PC-3 (cell line): ENCODE measurements at regions not wholly inside any gene's neighbourhood (a gene's known extent, or its start where the extent isn't known, plus 50 kb on each side); places are given as distances from the start of the nearest gene placed in this dataset.

Source experiments
- ATAC-seq: fragments of 200-7000 bp; cut with Tn5 transposase; 2 replicates; pipeline ENCODE4 v1.9.1; 2020; ENCODE audit warnings: mild to moderate bottlenecking, moderate library complexity
- BruUV-seq: library from RNA; stranded (reverse); fragments of 400-500 nt; replicated peaks from 2 replicates; lab custom pipeline; 2021; lab: Mats Ljungman, UMichigan
- CTCF ChIA-PET: fragments of 300-600 bp; sonication (Branson Sonifier 250); formaldehyde crosslinking; loops from one replicate; lab custom pipeline; 2022; ENCODE audit warnings: antibody characterized with exemption; lab: Charles Lee
- POLR2A ChIA-PET: fragments of 300-600 bp; sonication (Branson Sonifier 250); formaldehyde crosslinking; loops from one replicate; lab custom pipeline; 2022; ENCODE audit warnings: antibody characterized with exemption; ENCODE audit not compliant: unreplicated experiment; lab: Charles Lee
- DNase-seq: peaks from one replicate; pipeline ENCODE4 v3.0.0-alpha.2; 2015
- H2AFZ ChIP-seq: fragments of 300-600 bp; sonication (generic); 2 replicates; pipeline ENCODE4 v1.6.0; 2016; ENCODE audit warnings: antibody characterized with exemption, low read length
- H3F3A ChIP-seq: fragments of 300-600 bp; sonication (generic); one replicate; pipeline ENCODE4 v1.6.0; 2017; ENCODE audit warnings: antibody characterized with exemption, low read length, control low read depth, mild to moderate bottlenecking; ENCODE audit not compliant: unreplicated experiment
- H3K27ac ChIP-seq: fragments of 300-600 bp; sonication (generic); 2 replicates; pipeline ENCODE4 v1.5.1; 2016; ENCODE audit warnings: mild to moderate bottlenecking, low read length
- H3K27me3 ChIP-seq: fragments of 300-600 bp; sonication (generic); 2 replicates; pipeline ENCODE4 v1.6.1; 2016; ENCODE audit warnings: low read length, mixed read lengths
- H3K36me3 ChIP-seq: fragments of 300-600 bp; sonication (generic); 2 replicates; pipeline ENCODE4 v1.6.1; 2016; ENCODE audit warnings: low read depth, mixed run types, low read length, mixed read lengths
- H3K4me1 ChIP-seq: fragments of 300-600 bp; sonication (generic); 2 replicates; pipeline ENCODE4 v1.5.1; 2016; ENCODE audit warnings: low read length; ENCODE audit not compliant: insufficient read depth
- H3K4me2 ChIP-seq: fragments of 300-600 bp; sonication (generic); 2 replicates; pipeline ENCODE4 v1.6.0; 2016; ENCODE audit warnings: low read length
- H3K4me3 ChIP-seq: fragments of 300-600 bp; sonication (generic); 2 replicates; pipeline ENCODE4 v1.5.1; 2016; ENCODE audit warnings: mild to moderate bottlenecking, low read length, mixed read lengths
- H3K79me2 ChIP-seq: fragments of 300-600 bp; sonication (generic); 2 replicates; pipeline ENCODE4 v1.6.1; 2017; ENCODE audit warnings: low read length, mixed read lengths
- H3K9ac ChIP-seq: fragments of 300-600 bp; sonication (generic); 2 replicates; pipeline ENCODE4 v1.6.0; 2016; ENCODE audit warnings: mild to moderate bottlenecking, low read length
- H3K9me2 ChIP-seq: fragments of 300-600 bp; sonication (generic); replicated peaks from 2 replicates; pipeline ENCODE4 v1.6.1; 2016; ENCODE audit warnings: mixed run types, low read length, mixed read lengths
- H3K9me3 ChIP-seq: fragments of 300-600 bp; sonication (generic); 2 replicates; pipeline ENCODE4 v1.6.1; 2016; ENCODE audit warnings: low read length, mixed read lengths
- H4K20me1 ChIP-seq: fragments of 300-600 bp; sonication (generic); 2 replicates; pipeline ENCODE4 v1.6.1; 2016; ENCODE audit warnings: low read length, mixed read lengths
- EZH2 ChIP-seq: fragments of 300-600 bp; sonication (generic); IDR thresholded peaks from one replicate; pipeline ENCODE4 v1.6.1; 2017; ENCODE audit warnings: antibody characterized with exemption, mild to moderate bottlenecking, low read length; ENCODE audit not compliant: unreplicated experiment
- EZH2phosphoT487 ChIP-seq: fragments of 300-600 bp; sonication (generic); IDR thresholded peaks from 2 replicates; pipeline ENCODE4 v1.6.1; 2018; ENCODE audit warnings: mild to moderate bottlenecking, antibody characterized with exemption, low read length, borderline replicate concordance
- intact Hi-C: fragments of 100-400 bp; cut with micrococcal nuclease; formaldehyde crosslinking; loops from 2 replicates; pipeline ENCODE4 v1.9.0; 2023
- TF ChIP-seq, protein P1 (sequence below): fragments of 300-600 bp; sonication (generic); conservative IDR thresholded peaks from 2 replicates; pipeline ENCODE4 v1.5.1; 2017; ENCODE audit warnings: antibody characterized with exemption, low read depth, mild to moderate bottlenecking, low read length

- Histone ChIP-seq H3K4me3 (no peak overlapping the region), H3K9me2 (no peaks in the 10 kb centered on the region), H3F3A (no peaks in the 10 kb centered on the region), H3K27me3 (no peaks in the 10 kb centered on the region), H3K27ac (no peak overlapping the region), H3K36me3 (0 out of 2 replicates have a peak, but pooled peaks cover 13% of the 10 kb centered on the region), H3K79me2 (no peaks in the 10 kb centered on the region), H4K20me1 (no peaks in the 10 kb centered on the region), H3K9ac (no peak overlapping the region), H3K9me3 (peaks cover 20% of the 10 kb centered on the region), H3K4me2 (no peak overlapping the region), H2AFZ (no peak overlapping the region), H3K4me1 (no peaks in the 10 kb centered on the region)
- intact Hi-C loops = no loop called here
- TF ChIP-seq EZH2 (no peak), EZH2phosphoT487 (no peak)
- TF ChIP-seq, protein P1, sequence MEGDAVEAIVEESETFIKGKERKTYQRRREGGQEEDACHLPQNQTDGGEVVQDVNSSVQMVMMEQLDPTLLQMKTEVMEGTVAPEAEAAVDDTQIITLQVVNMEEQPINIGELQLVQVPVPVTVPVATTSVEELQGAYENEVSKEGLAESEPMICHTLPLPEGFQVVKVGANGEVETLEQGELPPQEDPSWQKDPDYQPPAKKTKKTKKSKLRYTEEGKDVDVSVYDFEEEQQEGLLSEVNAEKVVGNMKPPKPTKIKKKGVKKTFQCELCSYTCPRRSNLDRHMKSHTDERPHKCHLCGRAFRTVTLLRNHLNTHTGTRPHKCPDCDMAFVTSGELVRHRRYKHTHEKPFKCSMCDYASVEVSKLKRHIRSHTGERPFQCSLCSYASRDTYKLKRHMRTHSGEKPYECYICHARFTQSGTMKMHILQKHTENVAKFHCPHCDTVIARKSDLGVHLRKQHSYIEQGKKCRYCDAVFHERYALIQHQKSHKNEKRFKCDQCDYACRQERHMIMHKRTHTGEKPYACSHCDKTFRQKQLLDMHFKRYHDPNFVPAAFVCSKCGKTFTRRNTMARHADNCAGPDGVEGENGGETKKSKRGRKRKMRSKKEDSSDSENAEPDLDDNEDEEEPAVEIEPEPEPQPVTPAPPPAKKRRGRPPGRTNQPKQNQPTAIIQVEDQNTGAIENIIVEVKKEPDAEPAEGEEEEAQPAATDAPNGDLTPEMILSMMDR = no peak
- DNase-seq (no peak), ATAC-seq (no peak)
- ChIA-PET POLR2A (no interaction called here), CTCF (no interaction called here)
- BruUV-seq = no TSS peak
Measured at GRCh38 chr18:70446063-70446462, 157.2 kb downstream of the SOCS6 start.

DNA sequence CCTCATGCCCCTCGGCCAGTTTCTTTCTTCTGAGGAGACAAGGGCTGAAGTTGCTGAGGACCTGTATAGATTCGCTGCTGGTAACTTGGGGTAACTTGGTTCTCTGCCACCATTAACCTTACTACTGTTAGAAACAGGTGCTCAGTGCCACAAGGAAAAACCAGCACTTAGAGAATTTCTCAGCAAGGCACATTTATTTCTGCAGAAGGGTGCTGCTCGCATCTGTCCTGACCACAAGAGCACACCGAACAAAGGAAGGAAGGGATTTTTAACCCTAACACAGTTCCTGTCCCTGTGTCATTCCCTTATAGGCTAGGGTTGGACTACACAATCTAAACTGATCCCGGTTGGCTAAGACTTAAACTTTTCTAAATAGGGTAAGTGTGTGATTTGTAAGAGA is 154.1 kb downstream of the SOCS6 start:
- 0 out of 2 replicates have a peak, but pooled peaks cover 13% of the 10 kb centered on the region for H3K36me3 ChIP-seq
- intact Hi-C loops = no loop called here
- ChIA-PET CTCF (no interaction called here), POLR2A (no interaction called here)
- no peak overlapping the region for H3K4me3 ChIP-seq
- no peak for ATAC-seq
- H3K27ac ChIP-seq = no peak overlapping the region
- H3K4me1 ChIP-seq = no peaks in the 10 kb centered on the region
- no peak overlapping the region for H2AFZ ChIP-seq
- TF ChIP-seq EZH2 (no peak), EZH2phosphoT487 (no peak)
- TF ChIP-seq, protein P1 = no peak
- no peaks in the 10 kb centered on the region for H3K27me3 ChIP-seq
- H3K9ac ChIP-seq = no peak overlapping the region
- H3F3A ChIP-seq = no peaks in the 10 kb centered on the region
- H3K9me2 ChIP-seq = no peaks in the 10 kb centered on the region
- H3K79me2 ChIP-seq = no peaks in the 10 kb centered on the region
- H4K20me1 ChIP-seq = no peaks in the 10 kb centered on the region
- H3K4me2 ChIP-seq = no peak overlapping the region
- BruUV-seq = no TSS peak
- peak; percentile 12 for DNase-seq
- peaks cover 20% of the 10 kb centered on the region for H3K9me3 ChIP-seq

- Histone ChIP-seq H3K9ac (no peak overlapping the region), H2AFZ (no peak overlapping the region), H3K27ac (no peak overlapping the region), H3K79me2 (no peaks in the 10 kb centered on the region), H3K4me1 (peaks cover 5% of the 10 kb centered on the region; the same call in 1 of the 2 replicates), H3K27me3 (no peaks in the 10 kb centered on the region), H3K4me3 (no peak overlapping the region), H3K9me2 (no peaks in the 10 kb centered on the region), H3K9me3 (no peaks in the 10 kb centered on the region), H3K4me2 (no peak overlapping the region), H3K36me3 (no peaks in the 10 kb centered on the region), H4K20me1 (no peaks in the 10 kb centered on the region), H3F3A (no peaks in the 10 kb centered on the region)
- TF ChIP-seq, protein P1 = no peak
- no peak for TF ChIP-seq EZH2phosphoT487
- no peak for TF ChIP-seq EZH2
- ChIA-PET POLR2A (no interaction called here), CTCF (interaction anchor here (1.5 to 1.6 kb wide), 2 partner anchors 10 to 237 kb away, joined by 13 to 17 read pairs; no protein-coding TSS in a partner anchor)
- no TSS peak for BruUV-seq
- intact Hi-C loops = no loop called here
- DNase-seq = no peak
- no peak for ATAC-seq
Measured at GRCh38 chr18:70432804-70433400, 144.1 kb downstream of the SOCS6 start.
